Suprapubic skin (tissue), 4 donors: ENCODE measurements at regions not wholly inside any gene's neighbourhood (a gene's known extent, or its start where the extent isn't known, plus 50 kb on each side); places are given as distances from the start of the nearest gene placed in this dataset.

Experiments
- CTCF ChIP-seq, 2 donors: fragments of 200-600 bp in 1 of 2; fragments of 450-650 bp in 1 of 2; sonication (generic) in 1 of 2; IDR thresholded peaks; one replicate each; pipeline ENCODE4 v1.5.1; 2016 to 2019; ENCODE audit warnings: antibody characterized with exemption in 2 of 2, mild to moderate bottlenecking in 1 of 2, moderate library complexity in 1 of 2
- POLR2A ChIP-seq, 2 donors: fragments of 450-650 bp; IDR thresholded peaks; one replicate each; pipeline ENCODE4 v1.6.1; 2017; ENCODE audit warnings: antibody characterized with exemption in 2 of 2, mild to moderate bottlenecking in 2 of 2, moderate library complexity in 2 of 2
- POLR2AphosphoS5 ChIP-seq, 3 donors: sonication (generic); formaldehyde crosslinking; IDR thresholded peaks; one replicate each; pipeline ENCODE4 v1.6.1; 2017; ENCODE audit warnings: antibody characterized with exemption in 3 of 3

GRCh38 chr3:104920512-104920911 is 446.2 kb upstream of the ALCAM start:
- TF ChIP-seq POLR2A (IDR thresholded peaks at IDR 0.05): no peak
- no peak for TF ChIP-seq CTCF (IDR thresholded peaks at IDR 0.05)
- TF ChIP-seq POLR2AphosphoS5 (IDR thresholded peaks at IDR 0.05): no peak
